ENCODE measurements at regions not wholly inside any gene's neighbourhood (a gene's known extent, or its start where the extent isn't known, plus 50 kb on each side); places are given as distances from the start of the nearest gene placed in this dataset.

GRCh38 chr10:21212912-21213311, 312.6 kb downstream of the SKIDA1 start:
- in situ Hi-C loops (cut with HindIII; ENCODE audit: low sequenced_read_pairs) = no loop called here

GRCh38 chr10:21212348-21212747, 313.1 kb downstream of the SKIDA1 start:
- in situ Hi-C loops (cut with HindIII; ENCODE audit: low sequenced_read_pairs) = no loop called here

GRCh38 chr10:21209495-21209894, 312.4 kb upstream of the NEBL start:
- in situ Hi-C loops (cut with HindIII; ENCODE audit: low sequenced_read_pairs) = no loop called here

GRCh38 chr10:21208666-21209316, 311.7 kb upstream of the NEBL start:
- in situ Hi-C loops (cut with HindIII; ENCODE audit: low sequenced_read_pairs) = no loop called here

- in situ Hi-C loops (cut with HindIII; ENCODE audit: low sequenced_read_pairs) = no loop called here
Measured at GRCh38 chr10:21207852-21208646, 310.9 kb upstream of the NEBL start.

- in situ Hi-C loops (cut with HindIII; ENCODE audit: low sequenced_read_pairs) = no loop called here
Measured at GRCh38 chr10:21205328-21205727, 308.2 kb upstream of the NEBL start.

- in situ Hi-C loops (cut with HindIII; ENCODE audit: low sequenced_read_pairs) = no loop called here
Measured at GRCh38 chr10:21203473-21204107, 306.5 kb upstream of the NEBL start.

GRCh38 chr10:21202776-21203462, 305.8 kb upstream of the NEBL start:
- in situ Hi-C loops (cut with HindIII; ENCODE audit: low sequenced_read_pairs) = no loop called here

- in situ Hi-C loops (cut with HindIII; ENCODE audit: low sequenced_read_pairs) = no loop called here
Measured at GRCh38 chr10:21199501-21199900, 302.4 kb upstream of the NEBL start.

- in situ Hi-C loops (cut with HindIII; ENCODE audit: low sequenced_read_pairs) = no loop called here
Measured at GRCh38 chr10:21197838-21198237, 300.7 kb upstream of the NEBL start.

- in situ Hi-C loops (cut with HindIII; ENCODE audit: low sequenced_read_pairs) = no loop called here
Measured at GRCh38 chr10:21196822-21197395, 299.8 kb upstream of the NEBL start.

GRCh38 chr10:21195252-21195651, 298.1 kb upstream of the NEBL start:
- in situ Hi-C loops (cut with HindIII; ENCODE audit: low sequenced_read_pairs) = no loop called here

GRCh38 chr10:21194510-21194993, 297.4 kb upstream of the NEBL start:
- in situ Hi-C loops (cut with HindIII; ENCODE audit: low sequenced_read_pairs) = no loop called here

GRCh38 chr10:21193196-21193595, 296.1 kb upstream of the NEBL start:
- in situ Hi-C loops (cut with HindIII; ENCODE audit: low sequenced_read_pairs) = no loop called here

GRCh38 chr10:21191512-21191911, 294.4 kb upstream of the NEBL start:
- in situ Hi-C loops (cut with HindIII; ENCODE audit: low sequenced_read_pairs) = no loop called here

- in situ Hi-C loops (cut with HindIII; ENCODE audit: low sequenced_read_pairs) = no loop called here
Measured at GRCh38 chr10:21184984-21185383, 287.9 kb upstream of the NEBL start.

GRCh38 chr10:21184216-21184615, 287.1 kb upstream of the NEBL start:
- in situ Hi-C loops (cut with HindIII; ENCODE audit: low sequenced_read_pairs) = no loop called here

GRCh38 chr10:21183025-21183424, 285.9 kb upstream of the NEBL start:
- in situ Hi-C loops (cut with HindIII; ENCODE audit: low sequenced_read_pairs) = no loop called here

GRCh38 chr10:21181451-21181850, 284.3 kb upstream of the NEBL start:
- in situ Hi-C loops (cut with HindIII; ENCODE audit: low sequenced_read_pairs) = no loop called here

- in situ Hi-C loops (cut with HindIII; ENCODE audit: low sequenced_read_pairs) = no loop called here
Measured at GRCh38 chr10:21180604-21181003, 283.5 kb upstream of the NEBL start.

- in situ Hi-C loops (cut with HindIII; ENCODE audit: low sequenced_read_pairs) = no loop called here
Measured at GRCh38 chr10:21176934-21177480, 279.9 kb upstream of the NEBL start.

Measured in DLD1 (cell line).